ENCODE measurements at regions not wholly inside any gene's neighbourhood (a gene's known extent, or its start where the extent isn't known, plus 50 kb on each side); places are given as distances from the start of the nearest gene placed in this dataset.

- H3K27ac ChIP-seq, result no peak overlapping the region
- ATAC-seq (no peak), DNase-seq (ENCODE audit: low read depth in 1 of 2, low spot score in 1 of 2) (no peak), FAIRE-seq (no peak)
- TF ChIP-seq CTCF (IDR thresholded peaks at IDR 0.05), result no peak
- TF ChIP-seq KDM1A (IDR thresholded peaks at IDR 0.05; ENCODE audit: low read depth), result no peak
- TF ChIP-seq MAZ (IDR thresholded peaks at IDR 0.05; ENCODE audit: borderline replicate concordance, low read depth, low read length), result no peak
- no peak for TF ChIP-seq ESRRA (IDR thresholded peaks at IDR 0.05; ENCODE audit: borderline replicate concordance, low read length)
- peak overlapping the region; percentile 53 for H3K4me2 ChIP-seq
- WGBS (ENCODE audit: missing lambda C conversion rate), result 37% methylated on average over 7 of the region's 7 CpGs
- no peaks in the 10 kb centered on the region for H3K4me1 ChIP-seq
- CTCF ChIA-PET, result no interaction called here
- H3K9me3 ChIP-seq, result no peaks in the 10 kb centered on the region
- POLR2A ChIA-PET, result no interaction called here
- H3K4me3 ChIP-seq, result no peak overlapping the region
Measured at GRCh38 chr6:54010340-54011276, 100.6 kb upstream of the MLIP start.

GRCh38 chr6:54011277-54011648, 100.0 kb upstream of the MLIP start:
- TF ChIP-seq FOXS1 (CRISPR knock-in tag; IDR thresholded peaks at IDR 0.05) (no peak), MAZ (IDR thresholded peaks at IDR 0.05; ENCODE audit: borderline replicate concordance, low read depth, low read length) (no peak), REST (IDR thresholded peaks at IDR 0.05) (no peak), ELK1 (IDR thresholded peaks at IDR 0.05; ENCODE audit: low read depth, low read length) (no peak), HMGXB4 (CRISPR knock-in tag; IDR thresholded peaks at IDR 0.05; ENCODE audit: borderline replicate concordance) (no peak)
- 55% methylated on average over 5 of the region's 5 CpGs for WGBS (ENCODE audit: missing lambda C conversion rate)
- H3K4me1 ChIP-seq, result no peaks in the 10 kb centered on the region
- no peak overlapping the region for H3K27ac ChIP-seq
- POLR2A ChIA-PET, result no interaction called here
- no peak for ATAC-seq
- no peak for DNase-seq (ENCODE audit: low read depth in 1 of 2, low spot score in 1 of 2)
- no peaks in the 10 kb centered on the region for H3K9me3 ChIP-seq
- no peak overlapping the region for H3K4me3 ChIP-seq
- CTCF ChIA-PET, result no interaction called here
- peak overlapping the region; percentile 53 for H3K4me2 ChIP-seq
- FAIRE-seq, result no peak

- H3K4me2 ChIP-seq, result no peak overlapping the region
- FAIRE-seq, result no peak
- H3K4me1 ChIP-seq, result no peaks in the 10 kb centered on the region
- DNase-seq (ENCODE audit: low read depth in 1 of 2, low spot score in 1 of 2), result no peak
- no peaks in the 10 kb centered on the region for H3K9me3 ChIP-seq
- TF ChIP-seq E2F6 (IDR thresholded peaks at IDR 0.05; ENCODE audit: borderline replicate concordance, low read depth) (no peak), ZC3H11A (IDR thresholded peaks at IDR 0.05) (no peak), CHD2 (IDR thresholded peaks at IDR 0.05; ENCODE audit: low read length, partially characterized antibody) (no peak)
- no peak overlapping the region for H3K4me3 ChIP-seq
- ATAC-seq, result no peak
- CTCF ChIA-PET, result no interaction called here
- no peak overlapping the region for H3K27ac ChIP-seq
- POLR2A ChIA-PET, result no interaction called here
Measured at GRCh38 chr6:54013966-54014365, 97.3 kb upstream of the MLIP start.
